ENCODE measurements at regions not wholly inside any gene's neighbourhood (a gene's known extent, or its start where the extent isn't known, plus 50 kb on each side); places are given as distances from the start of the nearest gene placed in this dataset.

DNA sequence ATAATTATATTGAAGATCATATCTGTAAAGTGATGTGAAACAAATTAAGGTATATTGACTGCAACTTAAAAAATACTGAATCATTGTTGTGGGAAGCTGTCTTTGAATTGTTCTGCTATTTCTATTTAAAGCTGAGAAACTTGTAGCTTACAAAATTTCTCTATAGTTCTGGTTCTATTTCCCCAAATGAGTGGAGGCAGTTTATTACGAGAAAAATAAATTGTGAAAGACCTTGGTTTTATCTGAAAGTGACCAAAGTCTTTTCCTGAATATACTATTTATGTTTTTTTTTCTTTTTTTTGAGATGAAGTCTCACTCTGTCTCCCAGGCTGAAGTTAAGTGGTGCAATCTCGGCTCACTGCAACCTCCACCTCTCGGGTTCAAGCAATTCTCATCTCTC lies 165.4 kb downstream of the SH3BGRL start:
- H3K4me1 Mint-ChIP-seq, result no peaks in the 10 kb centered on the region
- 78% methylated on average over 2 of the region's 3 CpGs; no CpG with 5 or more reads in 1 of the 2 experiments for WGBS, 2 experiments (ENCODE audit: insufficient coverage in 1 of 2, insufficient read length in 1 of 2)
- H3K9ac ChIP-seq (ENCODE audit: extremely low read depth, low read length, poor library complexity, severe bottlenecking), result no peak overlapping the region
- H3K9me3 Mint-ChIP-seq, result peaks cover 27% of the 10 kb centered on the region
- no peak overlapping the region for H3K27ac ChIP-seq (ENCODE audit: low read depth, low read length)
- no peaks in the 10 kb centered on the region for H3K36me3 Mint-ChIP-seq (ENCODE audit: low read depth)
- no peaks in the 10 kb centered on the region for H3K9me3 ChIP-seq (ENCODE audit: control insufficient read depth, low read length)
- no peaks in the 10 kb centered on the region for H3K27me3 ChIP-seq (ENCODE audit: control insufficient read depth, insufficient read depth, low read length, poor library complexity, severe bottlenecking)
- H3K27ac Mint-ChIP-seq, result no peak overlapping the region
- no peak overlapping the region for H3K4me3 Mint-ChIP-seq
- H3K27me3 Mint-ChIP-seq (ENCODE audit: insufficient read depth), result no peaks in the 10 kb centered on the region
- no peaks in the 10 kb centered on the region for H3K4me1 ChIP-seq (ENCODE audit: control insufficient read depth, insufficient read depth, low read length)
- H3K36me3 ChIP-seq (ENCODE audit: control insufficient read depth, insufficient read depth, low read length), result no peaks in the 10 kb centered on the region
- TF ChIP-seq, protein P1, sequence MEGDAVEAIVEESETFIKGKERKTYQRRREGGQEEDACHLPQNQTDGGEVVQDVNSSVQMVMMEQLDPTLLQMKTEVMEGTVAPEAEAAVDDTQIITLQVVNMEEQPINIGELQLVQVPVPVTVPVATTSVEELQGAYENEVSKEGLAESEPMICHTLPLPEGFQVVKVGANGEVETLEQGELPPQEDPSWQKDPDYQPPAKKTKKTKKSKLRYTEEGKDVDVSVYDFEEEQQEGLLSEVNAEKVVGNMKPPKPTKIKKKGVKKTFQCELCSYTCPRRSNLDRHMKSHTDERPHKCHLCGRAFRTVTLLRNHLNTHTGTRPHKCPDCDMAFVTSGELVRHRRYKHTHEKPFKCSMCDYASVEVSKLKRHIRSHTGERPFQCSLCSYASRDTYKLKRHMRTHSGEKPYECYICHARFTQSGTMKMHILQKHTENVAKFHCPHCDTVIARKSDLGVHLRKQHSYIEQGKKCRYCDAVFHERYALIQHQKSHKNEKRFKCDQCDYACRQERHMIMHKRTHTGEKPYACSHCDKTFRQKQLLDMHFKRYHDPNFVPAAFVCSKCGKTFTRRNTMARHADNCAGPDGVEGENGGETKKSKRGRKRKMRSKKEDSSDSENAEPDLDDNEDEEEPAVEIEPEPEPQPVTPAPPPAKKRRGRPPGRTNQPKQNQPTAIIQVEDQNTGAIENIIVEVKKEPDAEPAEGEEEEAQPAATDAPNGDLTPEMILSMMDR (conservative IDR thresholded peaks at IDR 0.05), result no peak
- no peak for DNase-seq
- no peak overlapping the region for H3K4me3 ChIP-seq (ENCODE audit: low read length)

GRCh38 chrX:81377329-81377728 lies 175.4 kb downstream of the SH3BGRL start:
- Histone ChIP-seq H3K4me3 (ENCODE audit: low read length) (no peak overlapping the region), H3K27me3 (ENCODE audit: control insufficient read depth, insufficient read depth, low read length, poor library complexity, severe bottlenecking) (no peaks in the 10 kb centered on the region), H3K4me1 (ENCODE audit: control insufficient read depth, insufficient read depth, low read length) (no peaks in the 10 kb centered on the region), H3K9me3 (ENCODE audit: control insufficient read depth, low read length) (no peaks in the 10 kb centered on the region), H3K9ac (ENCODE audit: extremely low read depth, low read length, poor library complexity, severe bottlenecking) (no peak overlapping the region), H3K27ac (ENCODE audit: low read depth, low read length) (no peak overlapping the region), H3K36me3 (ENCODE audit: control insufficient read depth, insufficient read depth, low read length) (no peaks in the 10 kb centered on the region)
- Mint-ChIP-seq H3K27ac (no peak overlapping the region), H3K9me3 (peaks cover 18% of the 10 kb centered on the region), H3K4me3 (no peak overlapping the region), H3K36me3 (ENCODE audit: low read depth) (no peaks in the 10 kb centered on the region), H3K27me3 (ENCODE audit: insufficient read depth) (no peaks in the 10 kb centered on the region), H3K4me1 (peaks cover 1% of the 10 kb centered on the region)
- no peak for DNase-seq
- 46% methylated on average over 2 of the region's 2 CpGs; no CpG with 5 or more reads in 1 of the 2 experiments for WGBS, 2 experiments (ENCODE audit: insufficient coverage in 1 of 2, insufficient read length in 1 of 2)
- TF ChIP-seq, protein P1 (conservative IDR thresholded peaks at IDR 0.05), result peak; percentile 78

DNA sequence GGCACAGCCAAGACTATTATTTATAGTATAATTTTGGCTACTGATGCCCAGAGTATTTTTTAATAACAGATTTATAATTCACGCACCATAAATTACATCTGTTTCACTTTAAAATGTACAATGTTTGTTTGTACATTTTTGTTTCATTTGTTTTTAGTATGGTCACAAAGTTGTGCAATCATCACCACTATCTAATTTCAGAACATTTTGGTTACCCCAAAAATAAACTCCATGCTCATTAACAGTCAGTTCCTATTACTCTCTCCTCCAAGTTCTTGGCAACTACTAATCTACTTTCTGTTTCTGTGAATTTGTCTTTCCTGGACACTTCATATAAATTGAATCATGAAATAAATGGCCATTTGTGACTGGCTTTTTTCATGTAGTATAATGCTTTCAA lies 176.7 kb downstream of the SH3BGRL start:
- H3K27me3 Mint-ChIP-seq (ENCODE audit: insufficient read depth), result no peaks in the 10 kb centered on the region
- H3K36me3 Mint-ChIP-seq (ENCODE audit: low read depth), result no peaks in the 10 kb centered on the region
- Histone ChIP-seq H3K27me3 (ENCODE audit: control insufficient read depth, insufficient read depth, low read length, poor library complexity, severe bottlenecking) (no peaks in the 10 kb centered on the region), H3K36me3 (ENCODE audit: control insufficient read depth, insufficient read depth, low read length) (no peaks in the 10 kb centered on the region), H3K9ac (ENCODE audit: extremely low read depth, low read length, poor library complexity, severe bottlenecking) (no peak overlapping the region), H3K27ac (ENCODE audit: low read depth, low read length) (no peak overlapping the region), H3K4me3 (ENCODE audit: low read length) (no peak overlapping the region), H3K4me1 (ENCODE audit: control insufficient read depth, insufficient read depth, low read length) (no peaks in the 10 kb centered on the region), H3K9me3 (ENCODE audit: control insufficient read depth, low read length) (no peaks in the 10 kb centered on the region)
- TF ChIP-seq, protein P1 (conservative IDR thresholded peaks at IDR 0.05), result no peak
- H3K9me3 Mint-ChIP-seq, result peaks cover 25% of the 10 kb centered on the region
- DNase-seq, result no peak
- WGBS, 2 experiments (ENCODE audit: insufficient coverage in 1 of 2, insufficient read length in 1 of 2), result no CpG with 5 or more reads among the region's 1 CpG
- H3K4me1 Mint-ChIP-seq, result peaks cover 1% of the 10 kb centered on the region
- H3K27ac Mint-ChIP-seq, result no peak overlapping the region
- H3K4me3 Mint-ChIP-seq, result no peak overlapping the region

Measured in endodermal cell (in vitro differentiated cells).